ENCODE measurements at regions not wholly inside any gene's neighbourhood (a gene's known extent, or its start where the extent isn't known, plus 50 kb on each side); places are given as distances from the start of the nearest gene placed in this dataset.

GRCh38 chr17:69605571-69605970 lies 191.1 kb downstream of the MAP2K6 start:
- no peak for DNase-seq

- no peak for DNase-seq
Measured at GRCh38 chr17:69606142-69606800, 191.8 kb downstream of the MAP2K6 start.

- peak; percentile 93 for DNase-seq
Measured at GRCh38 chr17:69607162-69607834, 192.8 kb downstream of the MAP2K6 start.

GRCh38 chr17:69608141-69608540 lies 193.6 kb downstream of the MAP2K6 start:
- no peak for DNase-seq

- peak; percentile 60 for DNase-seq
Measured at GRCh38 chr17:69608808-69609472, 194.4 kb downstream of the MAP2K6 start.

- peak; percentile 71 for DNase-seq
Measured at GRCh38 chr17:69609473-69610305, 195.2 kb downstream of the MAP2K6 start.

GRCh38 chr17:69620363-69620762 lies 205.9 kb downstream of the MAP2K6 start:
- DNase-seq, result no peak

GRCh38 chr17:69625474-69625873 lies 211.0 kb downstream of the MAP2K6 start:
- no peak for DNase-seq

- DNase-seq, result no peak
Measured at GRCh38 chr17:69630056-69630635, 215.6 kb downstream of the MAP2K6 start.

GRCh38 chr17:69634844-69635243 lies 220.3 kb downstream of the MAP2K6 start:
- DNase-seq, result no peak

- DNase-seq, result no peak
Measured at GRCh38 chr17:69637446-69638156, 223.1 kb downstream of the MAP2K6 start.

GRCh38 chr17:69639096-69639495 lies 224.6 kb downstream of the MAP2K6 start:
- DNase-seq, result no peak

- no peak for DNase-seq
Measured at GRCh38 chr17:69640073-69640472, 225.6 kb downstream of the MAP2K6 start.

- no peak for DNase-seq
Measured at GRCh38 chr17:69643686-69644085, 229.2 kb downstream of the MAP2K6 start.

GRCh38 chr17:69646729-69647128 lies 232.2 kb downstream of the MAP2K6 start:
- no peak for DNase-seq

GRCh38 chr17:69650881-69651280 lies 236.4 kb downstream of the MAP2K6 start:
- no peak for DNase-seq

- no peak for DNase-seq
Measured at GRCh38 chr17:69651921-69652320, 237.4 kb downstream of the MAP2K6 start.

GRCh38 chr17:69654981-69655855 lies 240.7 kb downstream of the MAP2K6 start:
- DNase-seq, result no peak

- DNase-seq, result no peak
Measured at GRCh38 chr17:69655902-69656301, 241.4 kb downstream of the MAP2K6 start.

- no peak for DNase-seq
Measured at GRCh38 chr17:69669441-69670178, 255.1 kb downstream of the MAP2K6 start.

Measured in dermis blood vessel endothelial cell (primary cell).